WTC11 (cell line): ENCODE measurements at regions not wholly inside any gene's neighbourhood (a gene's known extent, or its start where the extent isn't known, plus 50 kb on each side); places are given as distances from the start of the nearest gene placed in this dataset.

Experiments
- ATAC-seq: fragments of 200-7000 bp; cut with Tn5 transposase; 2 replicates; pipeline ENCODE4 v1.10.0; 2021; ENCODE audit warnings: mild to moderate bottlenecking, moderate library complexity
- CTCF ChIA-PET: fragments of 300-600 bp; sonication (Branson Sonifier 250); formaldehyde crosslinking; loops from one replicate; lab custom pipeline; 2021; ENCODE audit warnings: antibody characterized with exemption; lab: Charles Lee
- POLR2A ChIA-PET: fragments of 350-600 bp; sonication (Branson Sonifier 250); formaldehyde crosslinking; loops from one replicate; lab custom pipeline; 2021; ENCODE audit warnings: antibody characterized with exemption; lab: Charles Lee
- DNase-seq: peaks from one replicate; pipeline ENCODE4 v3.0.0; 2021; ENCODE audit warnings: low spot score
- H3K27ac Mint-ChIP-seq: 2 replicates; pipeline ENCODE4 v1.8.0; 2021; ENCODE audit warnings: mixed read lengths
- H3K27me3 Mint-ChIP-seq: 2 replicates; pipeline ENCODE4 v1.8.0; 2021; ENCODE audit warnings: low read depth, mild to moderate bottlenecking, moderate library complexity, mixed read lengths
- H3K36me3 Mint-ChIP-seq: 2 replicates; pipeline ENCODE4 v1.8.0; 2021; ENCODE audit warnings: mixed read lengths
- H3K4me1 Mint-ChIP-seq: 2 replicates; pipeline ENCODE4 v1.8.0; 2022; ENCODE audit warnings: mixed read lengths
- H3K4me3 Mint-ChIP-seq: 2 replicates; pipeline ENCODE4 v1.8.0; 2021; ENCODE audit warnings: mild to moderate bottlenecking, moderate library complexity, mixed read lengths
- H3K9me3 Mint-ChIP-seq: 2 replicates; pipeline ENCODE4 v1.8.0; 2021; ENCODE audit warnings: mixed read lengths
- ELF4 ChIP-seq: sonication (generic); formaldehyde crosslinking; IDR thresholded peaks from 2 replicates; pipeline ENCODE4 v1.8.1; 2022; ENCODE audit warnings: low read depth, mild to moderate bottlenecking, moderate library complexity, missing genetic modification reagents
- ETV6 ChIP-seq: sonication (generic); formaldehyde crosslinking; IDR thresholded peaks from 2 replicates; pipeline ENCODE4 v1.8.1; 2022; ENCODE audit warnings: mild to moderate bottlenecking, missing genetic modification reagents
- FOXK1 ChIP-seq: sonication (generic); formaldehyde crosslinking; IDR thresholded peaks from 2 replicates; pipeline ENCODE4 v1.8.0; 2022; ENCODE audit warnings: mild to moderate bottlenecking, moderate library complexity, missing genetic modification reagents
- FOXP1 ChIP-seq: sonication (generic); formaldehyde crosslinking; IDR thresholded peaks from 2 replicates; pipeline ENCODE4 v1.8.0; 2022; ENCODE audit warnings: missing genetic modification reagents, mild to moderate bottlenecking, moderate library complexity, borderline replicate concordance
- JUN ChIP-seq: sonication (generic); formaldehyde crosslinking; IDR thresholded peaks from 2 replicates; pipeline ENCODE4 v1.8.0; 2023; ENCODE audit warnings: mild to moderate bottlenecking, missing genetic modification reagents
- KAT7 ChIP-seq: sonication (generic); formaldehyde crosslinking; IDR thresholded peaks from 2 replicates; pipeline ENCODE4 v1.8.1; 2023; ENCODE audit warnings: missing genetic modification reagents, mild to moderate bottlenecking, borderline replicate concordance
- MYBL2 ChIP-seq: sonication (generic); formaldehyde crosslinking; IDR thresholded peaks from 2 replicates; pipeline ENCODE4 v1.8.1; 2023; ENCODE audit warnings: mild to moderate bottlenecking, moderate library complexity, missing genetic modification reagents
- NFYB ChIP-seq: sonication (generic); formaldehyde crosslinking; conservative IDR thresholded peaks from 2 replicates; pipeline ENCODE4 v1.8.0; 2022; ENCODE audit warnings: low read depth, missing genetic modification reagents
- NR3C1 ChIP-seq: sonication (generic); formaldehyde crosslinking; conservative IDR thresholded peaks from 2 replicates; pipeline ENCODE4 v1.8.1; 2023; ENCODE audit warnings: low read depth, mild to moderate bottlenecking, missing genetic modification reagents
- SMAD3 ChIP-seq: sonication (generic); formaldehyde crosslinking; IDR thresholded peaks from 2 replicates; pipeline ENCODE4 v1.8.0; 2022; ENCODE audit warnings: missing genetic modification reagents, mild to moderate bottlenecking, borderline replicate concordance
- TEAD4 ChIP-seq: sonication (generic); formaldehyde crosslinking; IDR thresholded peaks from 2 replicates; pipeline ENCODE4 v1.8.0; 2022; ENCODE audit warnings: mild to moderate bottlenecking, missing genetic modification reagents
- ZBTB21 ChIP-seq: sonication (generic); formaldehyde crosslinking; IDR thresholded peaks from 2 replicates; pipeline ENCODE4 v1.8.1; 2023; ENCODE audit warnings: mild to moderate bottlenecking, missing genetic modification reagents, borderline replicate concordance
- ZNF317 ChIP-seq: sonication (generic); formaldehyde crosslinking; IDR thresholded peaks from 2 replicates; pipeline ENCODE4 v1.8.1; 2023; ENCODE audit warnings: low read depth, mild to moderate bottlenecking, moderate library complexity, missing genetic modification reagents, borderline replicate concordance
- ZNF416 ChIP-seq: fragments of 250-450 bp; sonication (Bioruptor Pico); IDR thresholded peaks from 2 replicates; pipeline ENCODE4 v1.9.0; 2021; ENCODE audit warnings: mild to moderate bottlenecking, inconsistent platforms
- TF ChIP-seq, protein P1 (sequence below): fragments of 250-450 bp; sonication (Bioruptor Pico); IDR thresholded peaks from 2 replicates; pipeline ENCODE4 v2.1.2; 2022; ENCODE audit warnings: mild to moderate bottlenecking, moderate library complexity
- TF ChIP-seq, protein P2 (sequence below): fragments of 250-450 bp; sonication (Bioruptor Pico); conservative IDR thresholded peaks from 2 replicates; pipeline ENCODE4 v1.9.0; 2021; ENCODE audit warnings: mild to moderate bottlenecking
- TF ChIP-seq, protein P3 (sequence below): sonication (generic); formaldehyde crosslinking; IDR thresholded peaks from 2 replicates; pipeline ENCODE4 v1.8.1; 2023; ENCODE audit warnings: mild to moderate bottlenecking, missing genetic modification reagents, moderate library complexity
- TF ChIP-seq, protein P4 (sequence below): fragments of 200-600 bp; IDR thresholded peaks from 2 replicates; pipeline ENCODE4 v1.8.0; 2022; ENCODE audit warnings: antibody characterized with exemption
- TF ChIP-seq, protein P5 (sequence below): sonication (generic); formaldehyde crosslinking; IDR thresholded peaks from 2 replicates; pipeline ENCODE4 v1.8.1; 2022; ENCODE audit warnings: mild to moderate bottlenecking, missing genetic modification reagents, moderate library complexity, borderline replicate concordance
- TF ChIP-seq, protein P6 (sequence below): sonication (generic); formaldehyde crosslinking; IDR thresholded peaks from 2 replicates; pipeline ENCODE4 v1.8.0; 2023; ENCODE audit warnings: missing genetic modification reagents
- TF ChIP-seq, protein P7 (sequence below): sonication (generic); formaldehyde crosslinking; IDR thresholded peaks from 2 replicates; pipeline ENCODE4 v1.8.1; 2022; ENCODE audit warnings: low read depth, mild to moderate bottlenecking, moderate library complexity, missing genetic modification reagents, borderline replicate concordance

DNA sequence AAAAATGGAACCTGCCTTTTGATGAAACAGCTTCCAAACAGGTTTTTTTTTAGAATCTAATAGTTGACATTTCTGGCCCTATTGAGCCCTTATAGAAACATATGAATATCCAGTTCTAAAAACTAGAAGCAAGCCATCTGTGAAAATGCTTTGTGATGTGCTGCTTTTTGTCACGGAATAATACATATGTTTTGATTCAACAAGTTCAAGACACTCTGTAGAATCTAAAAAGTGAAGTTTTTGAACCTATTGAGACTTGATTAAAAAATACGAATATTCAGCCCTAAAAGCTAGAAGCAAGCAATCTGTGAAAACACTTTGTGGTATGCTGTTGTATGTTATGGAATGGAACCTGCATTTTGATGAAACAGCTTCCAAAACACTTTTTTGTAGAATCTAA lies 106.7 kb upstream of the VPREB1 start (continued):
- TF ChIP-seq, protein P1, sequence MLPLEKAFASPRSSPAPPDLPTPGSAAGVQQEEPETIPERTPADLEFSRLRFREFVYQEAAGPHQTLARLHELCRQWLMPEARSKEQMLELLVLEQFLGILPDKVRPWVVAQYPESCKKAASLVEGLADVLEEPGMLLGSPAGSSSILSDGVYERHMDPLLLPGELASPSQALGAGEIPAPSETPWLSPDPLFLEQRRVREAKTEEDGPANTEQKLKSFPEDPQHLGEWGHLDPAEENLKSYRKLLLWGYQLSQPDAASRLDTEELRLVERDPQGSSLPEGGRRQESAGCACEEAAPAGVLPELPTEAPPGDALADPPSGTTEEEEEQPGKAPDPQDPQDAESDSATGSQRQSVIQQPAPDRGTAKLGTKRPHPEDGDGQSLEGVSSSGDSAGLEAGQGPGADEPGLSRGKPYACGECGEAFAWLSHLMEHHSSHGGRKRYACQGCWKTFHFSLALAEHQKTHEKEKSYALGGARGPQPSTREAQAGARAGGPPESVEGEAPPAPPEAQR (CRISPR knock-in tag) = no peak
- TF ChIP-seq ZNF416 (no peak), KAT7 (CRISPR knock-in tag) (no peak), NFYB (CRISPR knock-in tag) (no peak), NR3C1 (CRISPR knock-in tag) (no peak), ELF4 (no peak), JUN (CRISPR knock-in tag) (no peak), ETV6 (CRISPR knock-in tag) (no peak), ZNF317 (CRISPR knock-in tag) (no peak), ZBTB21 (CRISPR knock-in tag) (no peak), FOXK1 (CRISPR knock-in tag) (no peak), FOXP1 (CRISPR knock-in tag) (no peak)
- TF ChIP-seq, protein P2, sequence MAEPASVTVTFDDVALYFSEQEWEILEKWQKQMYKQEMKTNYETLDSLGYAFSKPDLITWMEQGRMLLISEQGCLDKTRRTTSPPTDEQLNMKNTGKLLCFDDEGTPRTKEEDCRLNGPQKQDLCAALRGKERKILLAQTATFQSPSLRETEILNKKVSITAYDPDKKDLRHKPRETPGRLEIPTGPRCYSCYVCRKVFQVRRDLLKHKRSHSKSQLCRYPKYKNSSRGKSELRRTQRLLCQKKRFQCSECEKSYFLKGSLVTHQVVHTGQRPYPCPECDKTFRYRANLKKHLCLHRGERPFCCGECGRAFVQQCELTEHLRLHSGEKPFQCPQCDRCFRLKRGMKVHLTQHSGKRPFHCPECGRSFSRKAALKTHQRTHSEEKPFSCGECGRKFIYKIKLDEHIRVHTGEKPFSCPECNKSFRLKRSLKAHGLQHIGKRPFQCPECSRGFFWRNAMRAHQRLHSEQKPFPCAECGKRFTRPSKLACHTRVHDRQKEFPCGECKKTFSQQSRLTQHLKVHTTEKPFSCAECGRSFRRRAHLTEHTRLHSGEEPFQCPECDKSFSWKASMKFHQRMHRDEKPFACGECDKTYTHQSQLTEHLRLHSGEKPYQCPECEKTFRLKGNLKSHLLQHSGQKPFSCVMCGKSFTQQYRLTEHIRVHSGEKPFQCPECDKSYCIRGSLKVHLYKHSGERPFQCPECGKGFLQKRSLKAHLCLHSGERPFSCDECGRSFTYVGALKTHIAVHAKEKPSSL (CRISPR knock-in tag) = no peak
- TF ChIP-seq, protein P3, sequence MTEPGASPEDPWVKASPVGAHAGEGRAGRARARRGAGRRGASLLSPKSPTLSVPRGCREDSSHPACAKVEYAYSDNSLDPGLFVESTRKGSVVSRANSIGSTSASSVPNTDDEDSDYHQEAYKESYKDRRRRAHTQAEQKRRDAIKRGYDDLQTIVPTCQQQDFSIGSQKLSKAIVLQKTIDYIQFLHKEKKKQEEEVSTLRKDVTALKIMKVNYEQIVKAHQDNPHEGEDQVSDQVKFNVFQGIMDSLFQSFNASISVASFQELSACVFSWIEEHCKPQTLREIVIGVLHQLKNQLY (CRISPR knock-in tag) = no peak

DNA sequence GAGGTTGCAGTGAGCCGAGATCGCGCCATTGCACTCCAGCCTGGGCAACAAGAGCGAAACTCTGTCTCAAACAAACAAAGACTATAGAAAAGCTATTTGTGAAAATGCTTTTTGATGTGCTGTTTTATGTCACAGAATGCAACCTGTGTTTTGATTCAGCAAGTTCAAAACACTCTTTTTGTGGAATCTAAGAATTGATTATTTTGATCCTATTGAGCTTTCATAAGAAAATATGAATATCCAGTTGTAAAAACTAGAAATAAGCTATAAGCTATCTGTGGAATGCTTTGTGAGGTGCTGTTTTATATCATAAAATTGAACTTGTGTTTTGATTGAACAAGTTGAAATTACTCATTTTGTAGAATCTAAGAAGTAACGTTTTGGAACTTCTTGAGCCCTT lies 110.7 kb upstream of the VPREB1 start:
- H3K27ac Mint-ChIP-seq = no peak overlapping the region
- no peak for ATAC-seq
- peaks cover 4% of the 10 kb centered on the region for H3K36me3 Mint-ChIP-seq
- no peak overlapping the region for H3K4me3 Mint-ChIP-seq
- POLR2A ChIA-PET = no interaction called here
- peaks cover 8% of the 10 kb centered on the region for H3K9me3 Mint-ChIP-seq
- peaks cover 17% of the 10 kb centered on the region for H3K4me1 Mint-ChIP-seq
- H3K27me3 Mint-ChIP-seq = peaks cover 98% of the 10 kb centered on the region
- CTCF ChIA-PET = interaction anchor here (1.5 to 2.7 kb wide), 3 partner anchors 23 to 73 kb away, joined by 3 to 9 read pairs (median 6); no protein-coding TSS in a partner anchor
- TF ChIP-seq ELF4 = no peak
- no peak for TF ChIP-seq SMAD3 (CRISPR knock-in tag)
- DNase-seq = no peak

DNA sequence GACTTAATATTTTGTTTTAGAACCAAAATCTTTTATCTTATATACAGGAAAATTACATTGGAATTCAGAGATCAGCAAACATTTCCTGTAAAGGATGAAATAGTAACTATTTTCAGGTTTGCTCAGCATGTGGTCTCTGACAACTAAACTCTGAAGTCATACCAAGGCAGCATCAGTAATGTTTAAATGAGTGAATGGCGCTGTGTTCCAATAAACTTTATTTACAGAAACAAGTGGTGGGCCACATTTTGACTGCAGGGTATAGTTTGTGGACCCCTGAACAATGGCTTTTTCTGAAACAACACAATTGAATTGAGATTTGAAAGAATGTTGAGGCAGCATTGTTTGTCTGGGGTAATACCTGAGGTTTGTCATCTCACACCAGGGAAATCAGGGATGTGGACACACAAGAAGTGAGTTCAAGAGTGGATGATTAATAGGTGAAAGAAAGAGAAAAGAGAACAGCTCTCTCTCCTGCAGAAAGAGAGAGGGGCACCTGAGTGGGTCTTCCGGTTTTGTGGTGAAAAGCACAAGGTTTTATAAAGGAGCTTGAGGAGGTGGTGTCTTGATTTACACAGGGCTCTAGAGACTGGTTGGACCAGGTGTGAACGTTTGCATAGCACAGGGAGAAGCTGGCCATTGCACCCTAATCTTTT lies 113.5 kb upstream of the VPREB1 start:
- Mint-ChIP-seq H3K4me1 (peaks cover 23% of the 10 kb centered on the region), H3K9me3 (peaks cover 8% of the 10 kb centered on the region), H3K27ac (no peak overlapping the region), H3K27me3 (peaks cover 99% of the 10 kb centered on the region), H3K4me3 (no peak overlapping the region), H3K36me3 (peaks cover 4% of the 10 kb centered on the region)
- no peak for DNase-seq
- TF ChIP-seq MYBL2 = no peak
- TF ChIP-seq, protein P4, sequence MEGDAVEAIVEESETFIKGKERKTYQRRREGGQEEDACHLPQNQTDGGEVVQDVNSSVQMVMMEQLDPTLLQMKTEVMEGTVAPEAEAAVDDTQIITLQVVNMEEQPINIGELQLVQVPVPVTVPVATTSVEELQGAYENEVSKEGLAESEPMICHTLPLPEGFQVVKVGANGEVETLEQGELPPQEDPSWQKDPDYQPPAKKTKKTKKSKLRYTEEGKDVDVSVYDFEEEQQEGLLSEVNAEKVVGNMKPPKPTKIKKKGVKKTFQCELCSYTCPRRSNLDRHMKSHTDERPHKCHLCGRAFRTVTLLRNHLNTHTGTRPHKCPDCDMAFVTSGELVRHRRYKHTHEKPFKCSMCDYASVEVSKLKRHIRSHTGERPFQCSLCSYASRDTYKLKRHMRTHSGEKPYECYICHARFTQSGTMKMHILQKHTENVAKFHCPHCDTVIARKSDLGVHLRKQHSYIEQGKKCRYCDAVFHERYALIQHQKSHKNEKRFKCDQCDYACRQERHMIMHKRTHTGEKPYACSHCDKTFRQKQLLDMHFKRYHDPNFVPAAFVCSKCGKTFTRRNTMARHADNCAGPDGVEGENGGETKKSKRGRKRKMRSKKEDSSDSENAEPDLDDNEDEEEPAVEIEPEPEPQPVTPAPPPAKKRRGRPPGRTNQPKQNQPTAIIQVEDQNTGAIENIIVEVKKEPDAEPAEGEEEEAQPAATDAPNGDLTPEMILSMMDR = no peak
- TF ChIP-seq KAT7 (CRISPR knock-in tag) = no peak
- TF ChIP-seq TEAD4 (CRISPR knock-in tag) = no peak
- TF ChIP-seq, protein P5, sequence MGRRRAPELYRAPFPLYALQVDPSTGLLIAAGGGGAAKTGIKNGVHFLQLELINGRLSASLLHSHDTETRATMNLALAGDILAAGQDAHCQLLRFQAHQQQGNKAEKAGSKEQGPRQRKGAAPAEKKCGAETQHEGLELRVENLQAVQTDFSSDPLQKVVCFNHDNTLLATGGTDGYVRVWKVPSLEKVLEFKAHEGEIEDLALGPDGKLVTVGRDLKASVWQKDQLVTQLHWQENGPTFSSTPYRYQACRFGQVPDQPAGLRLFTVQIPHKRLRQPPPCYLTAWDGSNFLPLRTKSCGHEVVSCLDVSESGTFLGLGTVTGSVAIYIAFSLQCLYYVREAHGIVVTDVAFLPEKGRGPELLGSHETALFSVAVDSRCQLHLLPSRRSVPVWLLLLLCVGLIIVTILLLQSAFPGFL (CRISPR knock-in tag) = no peak
- TF ChIP-seq, protein P6, sequence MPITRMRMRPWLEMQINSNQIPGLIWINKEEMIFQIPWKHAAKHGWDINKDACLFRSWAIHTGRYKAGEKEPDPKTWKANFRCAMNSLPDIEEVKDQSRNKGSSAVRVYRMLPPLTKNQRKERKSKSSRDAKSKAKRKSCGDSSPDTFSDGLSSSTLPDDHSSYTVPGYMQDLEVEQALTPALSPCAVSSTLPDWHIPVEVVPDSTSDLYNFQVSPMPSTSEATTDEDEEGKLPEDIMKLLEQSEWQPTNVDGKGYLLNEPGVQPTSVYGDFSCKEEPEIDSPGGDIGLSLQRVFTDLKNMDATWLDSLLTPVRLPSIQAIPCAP = no peak
- TF ChIP-seq, protein P7, sequence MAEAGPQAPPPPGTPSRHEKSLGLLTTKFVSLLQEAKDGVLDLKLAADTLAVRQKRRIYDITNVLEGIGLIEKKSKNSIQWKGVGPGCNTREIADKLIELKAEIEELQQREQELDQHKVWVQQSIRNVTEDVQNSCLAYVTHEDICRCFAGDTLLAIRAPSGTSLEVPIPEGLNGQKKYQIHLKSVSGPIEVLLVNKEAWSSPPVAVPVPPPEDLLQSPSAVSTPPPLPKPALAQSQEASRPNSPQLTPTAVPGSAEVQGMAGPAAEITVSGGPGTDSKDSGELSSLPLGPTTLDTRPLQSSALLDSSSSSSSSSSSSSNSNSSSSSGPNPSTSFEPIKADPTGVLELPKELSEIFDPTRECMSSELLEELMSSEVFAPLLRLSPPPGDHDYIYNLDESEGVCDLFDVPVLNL (CRISPR knock-in tag) = no peak
- ATAC-seq = no peak
- CTCF ChIA-PET = interaction anchor here (1.0 to 2.5 kb wide), 4 partner anchors 20 to 212 kb away, joined by 3 to 12 read pairs (median 4); no protein-coding TSS in a partner anchor
- POLR2A ChIA-PET = interaction anchor here (0.5 kb wide), 1 partner anchor 102 kb away, joined by 3 read pairs; no protein-coding TSS in a partner anchor
